CD14-positive monocyte (primary cell): ENCODE measurements at regions not wholly inside any gene's neighbourhood (a gene's known extent, or its start where the extent isn't known, plus 50 kb on each side); places are given as distances from the start of the nearest gene placed in this dataset.

Experiments
- DNase-seq, 3 donors: peaks; one replicate each; pipeline ENCODE4 v3.0.0-alpha.2; 2011 to 2022
- H2AFZ ChIP-seq: 2 replicates; pipeline ENCODE4 v1.6.0; 2012; ENCODE audit warnings: mild to moderate bottlenecking, low read depth, low read length, inconsistent platforms; ENCODE audit not compliant: insufficient read depth, poor library complexity, severe bottlenecking
- H3K27ac ChIP-seq, 2 donors: 1 replicate in 1 of 2; 2 replicates in 1 of 2; pipeline ENCODE4 v1.5.1; 2012 to 2013; ENCODE audit warnings: low read length in 2 of 2, control low read depth in 1 of 2, inconsistent platforms in 1 of 2, low read depth in 1 of 2, mild to moderate bottlenecking in 1 of 2
- H3K27me3 ChIP-seq, 2 donors: one replicate each; pipeline versions ENCODE4 v1.6.0 to v1.6.1; 2011 to 2013; ENCODE audit warnings: low read length in 2 of 2; ENCODE audit not compliant: control insufficient read depth in 2 of 2, insufficient read depth in 2 of 2
- H3K36me3 ChIP-seq, 2 donors: replicated peaks in 1 of 2; 1 replicate in 1 of 2; 2 replicates in 1 of 2; pipeline versions ENCODE4 v1.5.1 to v1.6.1; 2012 to 2013; ENCODE audit warnings: low read length in 2 of 2, control low read depth in 1 of 2, inconsistent platforms in 1 of 2, mild to moderate bottlenecking in 1 of 2; ENCODE audit not compliant: insufficient read depth in 2 of 2, control insufficient read depth in 1 of 2
- H3K4me1 ChIP-seq, 2 donors: 1 replicate in 1 of 2; 2 replicates in 1 of 2; pipeline versions ENCODE4 v1.5.1 to v1.6.1; 2012 to 2013; ENCODE audit warnings: low read length in 2 of 2, control low read depth in 1 of 2, inconsistent platforms in 1 of 2, mild to moderate bottlenecking in 1 of 2, moderate library complexity in 1 of 2; ENCODE audit not compliant: insufficient read depth in 2 of 2, control insufficient read depth in 1 of 2
- H3K4me2 ChIP-seq: replicated peaks from 2 replicates; pipeline ENCODE3; 2012; ENCODE audit warnings: low read length, moderate library complexity, mild to moderate bottlenecking; ENCODE audit not compliant: poor library complexity, severe bottlenecking; ENCODE audit errors: extremely low read depth
- H3K4me3 ChIP-seq, 3 experiments: fragments of 200-600 bp in 1 of 3; sonication (generic) in 1 of 3; replicated peaks in 1 of 3; 1 replicate in 2 of 3; 2 replicates in 1 of 3; pipeline ENCODE4 v1.5.1; 2011 to 2013; ENCODE audit warnings: low read length in 3 of 3, mild to moderate bottlenecking in 3 of 3, control low read depth in 2 of 3, low read depth in 2 of 3, inconsistent platforms in 1 of 3, moderate library complexity in 1 of 3
- H3K79me2 ChIP-seq: 2 replicates; pipeline ENCODE4 v1.6.0; 2012; ENCODE audit warnings: mild to moderate bottlenecking, control low read depth, inconsistent platforms, low read length, moderate library complexity; ENCODE audit not compliant: insufficient read depth
- H3K9ac ChIP-seq: 2 replicates; pipeline ENCODE4 v1.6.0; 2017; ENCODE audit warnings: low read length, mild to moderate bottlenecking; ENCODE audit not compliant: insufficient read depth, poor library complexity, severe bottlenecking
- H3K9me3 ChIP-seq, 2 donors: replicated peaks in 1 of 2; 1 replicate in 1 of 2; 2 replicates in 1 of 2; pipeline versions ENCODE4 v1.5.1 to v1.6.1; 2012 to 2013; ENCODE audit warnings: low read length in 2 of 2, control low read depth in 1 of 2; ENCODE audit not compliant: control insufficient read depth in 1 of 2, insufficient read depth in 1 of 2
- H4K20me1 ChIP-seq: 2 replicates; pipeline ENCODE4 v1.6.0; 2012; ENCODE audit warnings: mild to moderate bottlenecking, low read length, control low read depth, moderate library complexity; ENCODE audit not compliant: insufficient read depth
- H3K27ac Mint-ChIP-seq, 7 donors: one replicate each; pipeline ENCODE4 v1.8.0; 2020; ENCODE audit warnings: mild to moderate bottlenecking in 7 of 7, mixed read lengths in 7 of 7, moderate library complexity in 6 of 7, inconsistent platforms in 2 of 7
- H3K27me3 Mint-ChIP-seq, 3 donors: one replicate each; pipeline ENCODE4 v1.8.0; 2021 to 2022; ENCODE audit warnings: low read depth in 3 of 3, mild to moderate bottlenecking in 3 of 3, mixed read lengths in 3 of 3, moderate library complexity in 3 of 3, inconsistent platforms in 1 of 3
- H3K36me3 Mint-ChIP-seq, 2 donors: one replicate each; pipeline ENCODE4 v1.8.0; 2020; ENCODE audit warnings: mixed read lengths in 2 of 2, inconsistent platforms in 1 of 2, mild to moderate bottlenecking in 1 of 2
- H3K4me1 Mint-ChIP-seq: one replicate; pipeline ENCODE4 v1.8.0; 2020; ENCODE audit warnings: mild to moderate bottlenecking, mixed read lengths
- H3K4me3 Mint-ChIP-seq, 2 donors: one replicate each; pipeline ENCODE4 v1.8.0; 2020; ENCODE audit warnings: mild to moderate bottlenecking in 2 of 2, mixed read lengths in 2 of 2, moderate library complexity in 1 of 2
- H3K9me3 Mint-ChIP-seq, 7 donors: one replicate each; pipeline ENCODE4 v1.8.0; 2020 to 2022; ENCODE audit warnings: mixed read lengths in 7 of 7, mild to moderate bottlenecking in 6 of 7, moderate library complexity in 6 of 7, inconsistent platforms in 2 of 7
- CTCF ChIP-seq: fragments of 200-600 bp; IDR thresholded peaks from one replicate; pipeline ENCODE4 v1.8.0; 2022; ENCODE audit warnings: antibody characterized with exemption, mild to moderate bottlenecking
- WGBS: methylation state at CpG from one replicate; pipeline ENCODE4 v1.1.5; 2013; ENCODE audit warnings: missing lambda C conversion rate; ENCODE audit not compliant: insufficient coverage; 5-methylcytosine and 5-hydroxymethylcytosine counted together
- intact Hi-C, 2 donors: fragments of 100-400 bp; cut with micrococcal nuclease; formaldehyde crosslinking; loops; one replicate each; pipeline versions ENCODE4 v1.15.0 to v1.15.1; 2023

- Histone ChIP-seq H3K27me3 (no peaks in the 10 kb centered on the region), H3K27ac (no peak overlapping the region), H3K9ac (no peak overlapping the region), H2AFZ (no peak overlapping the region), H3K4me2 (no peak overlapping the region), H3K4me3 (no peak overlapping the region), H4K20me1 (no peaks in the 10 kb centered on the region), H3K4me1 (no peaks in the 10 kb centered on the region), H3K9me3 (peaks cover 0 to 7% of the 10 kb centered on the region in 2 donors), H3K36me3 (no peaks in the 10 kb centered on the region), H3K79me2 (no peaks in the 10 kb centered on the region)
- 100% methylated on average over 2 of the region's 4 CpGs for WGBS
- peaks cover 0 to 3% (median 2%) of the 10 kb centered on the region in 3 donors for H3K27me3 Mint-ChIP-seq
- H3K9me3 Mint-ChIP-seq: peaks cover 10 to 27% (median 14%) of the 10 kb centered on the region in 7 donors
- H3K27ac Mint-ChIP-seq: no peak overlapping the region
- no peak overlapping the region for H3K4me3 Mint-ChIP-seq
- DNase-seq: no peak
- TF ChIP-seq CTCF: no peak
- H3K36me3 Mint-ChIP-seq: no peaks in the 10 kb centered on the region
- no peaks in the 10 kb centered on the region for H3K4me1 Mint-ChIP-seq
- intact Hi-C loops: no loop called here
Measured at GRCh38 chr20:7806831-7807230, 133.4 kb downstream of the HAO1 start.

- Mint-ChIP-seq H3K27ac (no peak overlapping the region), H3K4me1 (no peaks in the 10 kb centered on the region), H3K36me3 (no peaks in the 10 kb centered on the region), H3K9me3 (peaks cover 0 to 7% (median 0%) of the 10 kb centered on the region in 7 donors), H3K27me3 (peaks cover 0 to 2% (median 2%) of the 10 kb centered on the region in 3 donors), H3K4me3 (no peak overlapping the region)
- intact Hi-C loops: no loop called here
- Histone ChIP-seq H3K4me2 (no peak overlapping the region), H3K9ac (no peak overlapping the region), H4K20me1 (no peaks in the 10 kb centered on the region), H3K27me3 (peaks cover 0 to 2% of the 10 kb centered on the region in 2 donors), H3K79me2 (no peaks in the 10 kb centered on the region), H3K27ac (no peak overlapping the region), H3K4me1 (no peaks in the 10 kb centered on the region), H2AFZ (no peak overlapping the region), H3K9me3 (peaks cover 0 to 5% of the 10 kb centered on the region in 2 donors), H3K4me3 (no peak overlapping the region), H3K36me3 (no peaks in the 10 kb centered on the region)
- DNase-seq: no peak
- no CpG with 5 or more reads among the region's 1 CpG for WGBS
- no peak for TF ChIP-seq CTCF
Measured at GRCh38 chr20:7817286-7817685, 123.0 kb downstream of the HAO1 start.
